ENCODE measurements at regions not wholly inside any gene's neighbourhood (a gene's known extent, or its start where the extent isn't known, plus 50 kb on each side); places are given as distances from the start of the nearest gene placed in this dataset.

- TF ChIP-seq CTCF (IDR thresholded peaks at IDR 0.05; ENCODE audit: low read length): no peak
- TF ChIP-seq EZH2 (IDR thresholded peaks at IDR 0.05; ENCODE audit: borderline replicate concordance, low read length): no peak
- H3K27me3 ChIP-seq (ENCODE audit: insufficient read depth, low read length): peaks cover 5% of the 10 kb centered on the region; the same call in 1 of the 2 replicates
- no peaks in the 10 kb centered on the region for H3K9me2 ChIP-seq (ENCODE audit: low read depth, low read length)
- H3K79me2 ChIP-seq (ENCODE audit: insufficient read depth, low read length): no peaks in the 10 kb centered on the region
- H3K36me3 ChIP-seq (ENCODE audit: insufficient read depth, low read length): no peaks in the 10 kb centered on the region
- no peak overlapping the region for H2AFZ ChIP-seq (ENCODE audit: low read length)
- no peak overlapping the region for H3K4me2 ChIP-seq (ENCODE audit: low read length)
- H3K4me3 ChIP-seq (ENCODE audit: low read depth, low read length, poor library complexity, severe bottlenecking): no peak overlapping the region
- H3K27ac ChIP-seq (ENCODE audit: low read depth, low read length, poor library complexity, severe bottlenecking): no peak overlapping the region
- no peak overlapping the region for H3K9ac ChIP-seq (ENCODE audit: low read length)
- H4K20me1 ChIP-seq (ENCODE audit: insufficient read depth, low read length): no peaks in the 10 kb centered on the region
- H3K4me1 ChIP-seq (ENCODE audit: insufficient read depth, low read length, severe bottlenecking): no peaks in the 10 kb centered on the region
- H3K9me3 ChIP-seq (ENCODE audit: low read length): no peaks in the 10 kb centered on the region
- H3F3A ChIP-seq (ENCODE audit: insufficient read depth, low read length): no peaks in the 10 kb centered on the region
Measured at GRCh38 chr14:59017285-59017965, 171.0 kb upstream of the DAAM1 start.

GRCh38 chr14:59018460-59018859, 170.0 kb upstream of the DAAM1 start:
- H3K27me3 ChIP-seq (ENCODE audit: insufficient read depth, low read length): peaks cover 5% of the 10 kb centered on the region; the same call in 1 of the 2 replicates
- no peaks in the 10 kb centered on the region for H4K20me1 ChIP-seq (ENCODE audit: insufficient read depth, low read length)

GRCh38 chr14:59018978-59019377, 169.5 kb upstream of the DAAM1 start:
- 0 out of 2 replicates have a peak, but pooled peaks cover under 1% of the 10 kb centered on the region for H3K27me3 ChIP-seq (ENCODE audit: insufficient read depth, low read length)
- H4K20me1 ChIP-seq (ENCODE audit: insufficient read depth, low read length): no peaks in the 10 kb centered on the region
- H3F3A ChIP-seq (ENCODE audit: insufficient read depth, low read length): no peaks in the 10 kb centered on the region
- H3K79me2 ChIP-seq (ENCODE audit: insufficient read depth, low read length): no peaks in the 10 kb centered on the region
- no peaks in the 10 kb centered on the region for H3K36me3 ChIP-seq (ENCODE audit: insufficient read depth, low read length)
- no peak overlapping the region for H3K27ac ChIP-seq (ENCODE audit: low read depth, low read length, poor library complexity, severe bottlenecking)
- no peaks in the 10 kb centered on the region for H3K9me3 ChIP-seq (ENCODE audit: low read length)
- H3K4me1 ChIP-seq (ENCODE audit: insufficient read depth, low read length, severe bottlenecking): no peaks in the 10 kb centered on the region
- H2AFZ ChIP-seq (ENCODE audit: low read length): no peak overlapping the region
- no peaks in the 10 kb centered on the region for H3K9me2 ChIP-seq (ENCODE audit: low read depth, low read length)
- no peak overlapping the region for H3K4me3 ChIP-seq (ENCODE audit: low read depth, low read length, poor library complexity, severe bottlenecking)
- H3K9ac ChIP-seq (ENCODE audit: low read length): no peak overlapping the region
- no peak overlapping the region for H3K4me2 ChIP-seq (ENCODE audit: low read length)
- TF ChIP-seq CTCF (IDR thresholded peaks at IDR 0.05; ENCODE audit: low read length): peak; percentile 36; the same call in 1 of the 2 replicates
- no peak for TF ChIP-seq EZH2 (IDR thresholded peaks at IDR 0.05; ENCODE audit: borderline replicate concordance, low read length)

More at GRCh38 chr14:59018460-59018859, 170.0 kb upstream of the DAAM1 start:
- no peak overlapping the region for H2AFZ ChIP-seq (ENCODE audit: low read length)
- H3K79me2 ChIP-seq (ENCODE audit: insufficient read depth, low read length): no peaks in the 10 kb centered on the region
- no peak overlapping the region for H3K4me3 ChIP-seq (ENCODE audit: low read depth, low read length, poor library complexity, severe bottlenecking)
- H3K9me3 ChIP-seq (ENCODE audit: low read length): no peaks in the 10 kb centered on the region
- H3K9me2 ChIP-seq (ENCODE audit: low read depth, low read length): no peaks in the 10 kb centered on the region
- no peak overlapping the region for H3K9ac ChIP-seq (ENCODE audit: low read length)
- no peaks in the 10 kb centered on the region for H3F3A ChIP-seq (ENCODE audit: insufficient read depth, low read length)
- H3K27ac ChIP-seq (ENCODE audit: low read depth, low read length, poor library complexity, severe bottlenecking): no peak overlapping the region
- no peaks in the 10 kb centered on the region for H3K36me3 ChIP-seq (ENCODE audit: insufficient read depth, low read length)
- no peaks in the 10 kb centered on the region for H3K4me1 ChIP-seq (ENCODE audit: insufficient read depth, low read length, severe bottlenecking)
- no peak for TF ChIP-seq CTCF (IDR thresholded peaks at IDR 0.05; ENCODE audit: low read length)
- TF ChIP-seq EZH2 (IDR thresholded peaks at IDR 0.05; ENCODE audit: borderline replicate concordance, low read length): no peak
- no peak overlapping the region for H3K4me2 ChIP-seq (ENCODE audit: low read length)

Data from OCI-LY1 (cell line).